HEK293T (cell line): ENCODE measurements at regions not wholly inside any gene's neighbourhood (a gene's known extent, or its start where the extent isn't known, plus 50 kb on each side); places are given as distances from the start of the nearest gene placed in this dataset.

ENCODE experiments used
- CTCF ChIA-PET: fragments of 350-600 bp; formaldehyde crosslinking; extraction: SDS; loops from one replicate; lab custom pipeline; 2021; ENCODE audit warnings: antibody characterized with exemption, inconsistent platforms; lab: Yijun Ruan, JAX
- POLR2A ChIA-PET: fragments of 350-600 bp; formaldehyde crosslinking; extraction: SDS; loops from one replicate; lab custom pipeline; 2020; ENCODE audit warnings: antibody characterized with exemption, inconsistent platforms; lab: Yijun Ruan, JAX
- DNase-seq: peaks from one replicate; pipeline ENCODE4 v3.0.0; 2012; ENCODE audit warnings: mixed read lengths; ENCODE audit errors: extremely low spot score
- ARNT ChIP-seq: fragments of 450-650 bp; IDR thresholded peaks from 2 replicates; pipeline ENCODE4 v1.6.1; 2017; ENCODE audit warnings: mild to moderate bottlenecking
- BHLHE40 ChIP-seq: fragments of 450-650 bp; IDR thresholded peaks from 2 replicates; pipeline ENCODE4 v1.6.1; 2016; ENCODE audit warnings: mild to moderate bottlenecking, moderate library complexity, borderline replicate concordance
- CTBP1 ChIP-seq: fragments of 450-650 bp; IDR thresholded peaks from 2 replicates; pipeline ENCODE4 v1.6.1; 2016; ENCODE audit warnings: borderline replicate concordance
- ELF4 ChIP-seq: fragments of 450-650 bp; IDR thresholded peaks from 2 replicates; pipeline ENCODE4 v1.6.1; 2017; ENCODE audit warnings: antibody characterized with exemption
- FOXA1 ChIP-seq: fragments of 450-650 bp; IDR thresholded peaks from 2 replicates; pipeline ENCODE4 v1.6.1; 2016; ENCODE audit warnings: mild to moderate bottlenecking
- FOXK2 ChIP-seq: fragments of 450-650 bp; IDR thresholded peaks from 2 replicates; pipeline ENCODE4 v1.6.1; 2016; ENCODE audit warnings: mild to moderate bottlenecking
- FOXM1 ChIP-seq: fragments of 450-650 bp; IDR thresholded peaks from 2 replicates; pipeline ENCODE4 v1.6.1; 2017; ENCODE audit warnings: mild to moderate bottlenecking, borderline replicate concordance
- HDGF ChIP-seq: fragments of 450-650 bp; IDR thresholded peaks from 2 replicates; pipeline ENCODE4 v1.6.1; 2017; ENCODE audit warnings: antibody characterized with exemption, borderline replicate concordance
- L3MBTL2 ChIP-seq: fragments of 450-650 bp; conservative IDR thresholded peaks from 2 replicates; pipeline ENCODE4 v1.6.1; 2016; ENCODE audit warnings: mild to moderate bottlenecking
- LEF1 ChIP-seq: fragments of 450-650 bp; IDR thresholded peaks from 2 replicates; pipeline ENCODE4 v1.6.1; 2017; ENCODE audit warnings: mild to moderate bottlenecking, borderline replicate concordance
- NFRKB ChIP-seq: fragments of 450-650 bp; IDR thresholded peaks from 2 replicates; pipeline ENCODE4 v1.6.1; 2016; ENCODE audit warnings: mild to moderate bottlenecking, moderate library complexity
- PKNOX1 ChIP-seq: fragments of 450-650 bp; IDR thresholded peaks from 2 replicates; pipeline ENCODE4 v1.6.1; 2016
- SP1 ChIP-seq: fragments of 450-650 bp; IDR thresholded peaks from 2 replicates; pipeline ENCODE4 v1.6.1; 2017
- SUZ12 ChIP-seq: fragments of 450-650 bp; IDR thresholded peaks from 2 replicates; pipeline ENCODE4 v1.6.1; 2016; ENCODE audit warnings: mild to moderate bottlenecking
- TARDBP ChIP-seq: fragments of 450-650 bp; IDR thresholded peaks from 2 replicates; pipeline ENCODE4 v1.6.1; 2016
- ZNF384 ChIP-seq: fragments of 450-650 bp; IDR thresholded peaks from 2 replicates; pipeline ENCODE4 v1.6.1; 2016

DNA sequence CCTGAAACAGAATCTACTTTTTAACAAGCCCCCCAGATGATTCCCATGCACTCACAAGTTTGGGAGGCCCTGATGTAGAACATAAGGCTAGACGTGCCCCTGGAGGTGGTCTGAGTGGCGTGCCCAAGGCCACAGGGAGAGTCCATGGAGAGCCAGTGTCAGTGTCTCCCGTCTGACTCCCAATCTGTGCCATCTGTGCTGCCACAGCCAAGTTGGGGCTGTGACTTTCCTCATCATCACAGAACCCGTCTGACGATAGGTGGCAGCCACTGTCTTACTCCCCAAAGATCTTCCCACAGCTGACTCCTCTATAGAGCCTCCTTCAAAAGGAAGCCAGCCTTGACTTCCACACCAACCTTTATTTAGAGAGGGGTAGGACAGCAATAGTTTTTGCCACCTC, 470.5 kb downstream of the SOX6 start:
- POLR2A ChIA-PET: no interaction called here
- CTCF ChIA-PET: no interaction called here

GRCh38 chr11:15886299-15886698, 470.0 kb downstream of the SOX6 start:
- CTCF ChIA-PET: no interaction called here
- no peak for DNase-seq
- TF ChIP-seq PKNOX1: no peak
- no peak for TF ChIP-seq ELF4
- no peak for TF ChIP-seq FOXM1
- TF ChIP-seq SP1: no peak
- no peak for TF ChIP-seq BHLHE40
- no peak for TF ChIP-seq NFRKB
- POLR2A ChIA-PET: no interaction called here

More for the DNA sequence above, 470.5 kb downstream of the SOX6 start:
- DNase-seq: no peak
- TF ChIP-seq PKNOX1 (no peak), TARDBP (no peak), LEF1 (no peak), FOXM1 (no peak), ELF4 (no peak), L3MBTL2 (no peak), NFRKB (no peak), CTBP1 (no peak), FOXA1 (no peak)

GRCh38 chr11:15886866-15887265, 469.5 kb downstream of the SOX6 start:
- TF ChIP-seq CTBP1 (no peak), LEF1 (no peak), PKNOX1 (no peak), BHLHE40 (no peak), HDGF (no peak), SP1 (no peak), ZNF384 (no peak)
- no peak for DNase-seq
- POLR2A ChIA-PET: no interaction called here
- CTCF ChIA-PET: no interaction called here

- DNase-seq: no peak
- CTCF ChIA-PET: no interaction called here
- POLR2A ChIA-PET: no interaction called here
- no peak for TF ChIP-seq PKNOX1
- no peak for TF ChIP-seq SUZ12
- no peak for TF ChIP-seq ZNF384
- TF ChIP-seq ARNT: no peak
- no peak for TF ChIP-seq SP1
- TF ChIP-seq FOXM1: no peak
- no peak for TF ChIP-seq ELF4
- no peak for TF ChIP-seq LEF1
- no peak for TF ChIP-seq FOXA1
- TF ChIP-seq HDGF: no peak
- TF ChIP-seq FOXK2: no peak
- no peak for TF ChIP-seq NFRKB
- TF ChIP-seq CTBP1: no peak
Observed at GRCh38 chr11:15888556-15889345, 467.6 kb downstream of the SOX6 start.

DNA sequence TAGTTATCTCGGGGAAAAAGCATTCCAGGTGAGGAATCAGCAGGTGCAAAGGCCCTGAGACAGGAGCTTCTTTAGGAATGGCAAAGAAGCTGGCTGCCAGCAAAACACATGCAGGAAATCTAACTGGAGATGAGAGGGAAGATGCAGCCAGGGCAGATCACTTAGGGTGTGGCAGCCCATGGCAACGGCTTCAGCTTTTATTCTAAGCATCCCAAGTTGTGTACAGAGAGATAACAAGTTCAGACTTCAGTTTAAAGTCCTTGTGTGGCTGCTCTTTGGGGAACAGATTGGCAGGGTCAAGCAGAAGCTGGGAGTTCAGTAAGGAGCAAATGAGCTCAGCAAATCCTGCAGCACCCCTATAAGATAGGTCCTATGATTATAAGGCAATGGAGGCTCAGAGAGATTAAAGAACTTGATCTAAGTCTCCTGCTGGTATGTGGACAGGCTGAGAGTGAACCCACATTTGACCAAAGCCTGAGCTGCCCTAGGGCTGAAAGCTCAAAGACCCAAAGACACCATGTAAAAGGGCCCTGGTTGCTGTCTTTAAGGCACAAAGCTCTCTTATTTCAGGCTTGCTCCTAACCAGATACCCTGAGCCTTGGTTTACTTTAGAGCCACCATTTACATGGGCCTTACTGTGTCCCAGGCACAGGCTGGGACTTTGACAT, 466.8 kb downstream of the SOX6 start:
- POLR2A ChIA-PET: interaction anchor here (1.0 kb wide), 1 partner anchor 14 kb away, joined by 3 read pairs; no protein-coding TSS in a partner anchor
- CTCF ChIA-PET: no interaction called here
- TF ChIP-seq ZNF384 (no peak), FOXM1 (no peak), CTBP1 (no peak), NFRKB (no peak), ELF4 (no peak), SUZ12 (no peak), FOXA1 (no peak), FOXK2 (no peak), BHLHE40 (no peak), ARNT (no peak), LEF1 (no peak), SP1 (no peak)
- DNase-seq: no peak
